Dendritic cell treated with granulocyte-macrophage colony-stimulating factor and Interleukin-4, amounts not matched to agents 40 ng/mL and 50 ng/mL, for 4 days (primary cell): ENCODE measurements at regions not wholly inside any gene's neighbourhood (a gene's known extent, or its start where the extent isn't known, plus 50 kb on each side); places are given as distances from the start of the nearest gene placed in this dataset.

Source experiments
- H3K27ac Mint-ChIP-seq: one replicate; pipeline ENCODE4 v1.8.0; 2022; ENCODE audit warnings: mild to moderate bottlenecking, mixed read lengths
- H3K27me3 Mint-ChIP-seq: one replicate; pipeline ENCODE4 v1.8.0; 2022; ENCODE audit warnings: mild to moderate bottlenecking, mixed read lengths
- H3K36me3 Mint-ChIP-seq: one replicate; pipeline ENCODE4 v1.8.0; 2022; ENCODE audit warnings: low read depth, mixed read lengths
- H3K4me1 Mint-ChIP-seq: one replicate; pipeline ENCODE4 v1.8.0; 2022; ENCODE audit warnings: low read depth, mixed read lengths
- H3K4me3 Mint-ChIP-seq: one replicate; pipeline ENCODE4 v1.8.0; 2022; ENCODE audit warnings: mild to moderate bottlenecking, moderate library complexity, mixed read lengths
- H3K9me3 Mint-ChIP-seq: one replicate; pipeline ENCODE4 v1.8.0; 2022; ENCODE audit warnings: mixed read lengths
- intact Hi-C: fragments of 100-400 bp; cut with micrococcal nuclease; formaldehyde crosslinking; loops from one replicate; pipeline ENCODE4 v1.15.0; 2022

- H3K4me1 Mint-ChIP-seq = no peaks in the 10 kb centered on the region
- H3K36me3 Mint-ChIP-seq = no peaks in the 10 kb centered on the region
- no peak overlapping the region for H3K27ac Mint-ChIP-seq
- intact Hi-C loops = no loop called here
- H3K27me3 Mint-ChIP-seq = no peaks in the 10 kb centered on the region
- H3K9me3 Mint-ChIP-seq = peaks cover 35% of the 10 kb centered on the region
- no peak overlapping the region for H3K4me3 Mint-ChIP-seq
These were observed 1487.5 kb downstream of the LRRC4C start for GRCh38 chr11:39971938-39972337.

- Mint-ChIP-seq H3K36me3 (no peaks in the 10 kb centered on the region), H3K9me3 (peaks cover 40% of the 10 kb centered on the region), H3K27me3 (no peaks in the 10 kb centered on the region), H3K4me1 (no peaks in the 10 kb centered on the region), H3K4me3 (no peak overlapping the region), H3K27ac (no peak overlapping the region)
- intact Hi-C loops = no loop called here
These were observed 1491.4 kb downstream of the LRRC4C start for GRCh38 chr11:39968071-39968470.

- Mint-ChIP-seq H3K4me3 (no peak overlapping the region), H3K27ac (no peak overlapping the region), H3K27me3 (no peaks in the 10 kb centered on the region), H3K9me3 (peaks cover 32% of the 10 kb centered on the region), H3K36me3 (no peaks in the 10 kb centered on the region), H3K4me1 (no peaks in the 10 kb centered on the region)
- intact Hi-C loops = no loop called here
These were observed 1493.8 kb downstream of the LRRC4C start for GRCh38 chr11:39965701-39966100.

GRCh38 chr11:39960206-39960605, 1499.2 kb downstream of the LRRC4C start:
- Mint-ChIP-seq H3K27ac (no peak overlapping the region), H3K9me3 (peaks cover 9% of the 10 kb centered on the region), H3K36me3 (no peaks in the 10 kb centered on the region), H3K4me3 (no peak overlapping the region), H3K27me3 (no peaks in the 10 kb centered on the region), H3K4me1 (no peaks in the 10 kb centered on the region)
- intact Hi-C loops = no loop called here

DNA sequence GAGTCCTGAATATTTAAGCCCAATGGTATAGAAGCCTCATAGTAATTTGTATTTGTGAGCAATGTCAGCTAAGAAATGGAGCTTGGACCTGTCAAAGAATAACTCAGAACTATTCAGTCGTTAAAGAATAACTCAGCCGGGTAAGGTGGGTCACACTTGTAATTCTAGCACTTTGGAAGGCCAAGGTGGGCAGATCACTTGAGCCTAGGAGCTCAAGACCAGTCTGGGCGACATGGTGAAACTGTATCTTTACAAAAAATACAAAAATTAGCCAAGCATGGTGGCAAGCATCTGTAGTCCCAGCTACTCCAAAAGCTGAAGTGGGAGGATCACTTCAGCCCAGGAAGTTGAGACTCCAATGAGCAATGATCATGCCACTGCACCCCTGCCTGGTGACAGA, 1526.5 kb downstream of the LRRC4C start:
- no peak overlapping the region for H3K27ac Mint-ChIP-seq
- no peak overlapping the region for H3K4me3 Mint-ChIP-seq
- peaks cover 32% of the 10 kb centered on the region for H3K9me3 Mint-ChIP-seq
- H3K4me1 Mint-ChIP-seq = no peaks in the 10 kb centered on the region
- H3K27me3 Mint-ChIP-seq = no peaks in the 10 kb centered on the region
- H3K36me3 Mint-ChIP-seq = no peaks in the 10 kb centered on the region
- intact Hi-C loops = no loop called here

DNA sequence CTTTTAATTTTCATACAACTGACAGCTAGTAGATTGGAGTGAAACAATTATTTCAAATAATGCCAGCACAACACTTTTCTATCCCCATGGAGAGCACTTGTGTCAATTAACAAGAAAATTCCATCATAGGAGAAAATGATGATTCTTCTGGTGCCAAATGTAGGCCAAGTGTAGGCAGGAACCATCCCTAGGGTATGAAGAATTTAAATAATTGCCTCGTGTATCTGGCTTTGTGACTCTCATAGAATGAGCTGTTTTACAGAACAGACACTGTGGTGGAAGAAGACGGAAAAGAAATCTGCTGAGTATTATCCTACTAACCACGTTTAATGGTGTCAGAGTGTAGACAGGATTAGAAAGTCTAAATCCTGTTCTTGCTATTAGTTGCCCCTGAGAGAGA, 1542.2 kb downstream of the LRRC4C start:
- H3K27ac Mint-ChIP-seq = no peak overlapping the region
- no peaks in the 10 kb centered on the region for H3K27me3 Mint-ChIP-seq
- H3K36me3 Mint-ChIP-seq = no peaks in the 10 kb centered on the region
- H3K4me1 Mint-ChIP-seq = no peaks in the 10 kb centered on the region
- no peak overlapping the region for H3K4me3 Mint-ChIP-seq
- intact Hi-C loops = no loop called here
- H3K9me3 Mint-ChIP-seq = peaks cover 52% of the 10 kb centered on the region

DNA sequence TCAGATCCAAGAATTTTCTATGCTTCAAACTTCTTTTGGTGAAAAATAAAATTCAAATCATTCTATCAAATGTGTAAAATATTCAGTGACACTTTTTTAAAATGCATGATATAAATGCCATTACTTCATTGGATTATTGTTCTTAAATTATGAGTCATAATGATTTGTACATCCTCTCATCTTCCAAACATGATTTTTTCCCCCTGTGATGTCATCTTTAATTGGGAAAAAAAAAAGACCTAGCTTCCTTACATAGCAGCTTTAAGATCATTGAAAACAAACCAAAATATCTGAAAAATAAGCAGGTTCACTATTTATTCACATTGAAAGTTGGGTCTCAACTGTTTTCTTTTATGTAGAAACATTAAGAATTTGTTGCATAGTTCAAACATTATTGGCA, 1549.4 kb downstream of the LRRC4C start:
- peaks cover 29% of the 10 kb centered on the region for H3K9me3 Mint-ChIP-seq
- no peak overlapping the region for H3K27ac Mint-ChIP-seq
- H3K4me3 Mint-ChIP-seq = no peak overlapping the region
- H3K27me3 Mint-ChIP-seq = no peaks in the 10 kb centered on the region
- H3K36me3 Mint-ChIP-seq = no peaks in the 10 kb centered on the region
- no peaks in the 10 kb centered on the region for H3K4me1 Mint-ChIP-seq
- intact Hi-C loops = no loop called here

DNA sequence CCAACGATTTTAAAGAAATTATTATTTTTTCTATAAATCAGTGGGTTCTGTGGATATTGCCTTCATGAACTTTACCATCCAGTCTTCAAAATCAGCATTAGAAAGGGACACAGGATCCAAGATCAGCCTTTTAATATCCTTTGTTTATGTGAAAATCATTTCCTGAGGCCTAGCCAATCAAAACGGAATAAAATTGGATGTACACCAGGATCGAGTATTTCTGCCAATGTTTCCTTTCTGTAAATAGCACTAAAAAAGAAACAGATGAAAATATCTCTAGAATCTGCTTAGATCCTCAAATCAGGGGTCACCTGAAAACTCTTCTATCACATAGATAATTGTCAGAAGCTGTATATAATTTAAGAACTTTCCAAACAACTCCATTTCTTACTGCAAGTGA, 1598.5 kb downstream of the LRRC4C start:
- Mint-ChIP-seq H3K4me1 (no peaks in the 10 kb centered on the region), H3K4me3 (no peak overlapping the region), H3K9me3 (peaks cover 10% of the 10 kb centered on the region), H3K27me3 (no peaks in the 10 kb centered on the region), H3K36me3 (no peaks in the 10 kb centered on the region), H3K27ac (no peak overlapping the region)
- intact Hi-C loops = no loop called here

DNA sequence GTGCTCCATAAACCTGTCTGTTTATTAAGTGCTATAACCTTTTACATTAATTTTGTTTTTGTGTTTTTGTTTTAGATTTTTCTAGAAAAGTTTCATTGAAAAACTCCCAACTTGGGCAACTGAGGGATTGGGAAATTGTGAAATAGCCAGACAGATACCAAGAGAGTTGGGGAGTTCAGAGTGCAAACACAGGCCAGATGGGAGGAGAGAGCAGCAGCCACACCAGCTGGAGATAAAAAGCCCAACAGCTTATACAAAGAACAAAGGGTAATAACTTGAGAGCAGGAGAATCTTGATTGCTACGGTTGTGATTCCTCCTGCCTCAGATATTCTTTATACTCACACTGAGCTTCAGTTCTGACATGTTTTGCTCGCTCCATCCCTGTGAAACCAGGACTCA, 1642.2 kb downstream of the LRRC4C start:
- H3K27ac Mint-ChIP-seq = no peak overlapping the region
- no peaks in the 10 kb centered on the region for H3K36me3 Mint-ChIP-seq
- H3K27me3 Mint-ChIP-seq = no peaks in the 10 kb centered on the region
- intact Hi-C loops = no loop called here
- H3K4me1 Mint-ChIP-seq = no peaks in the 10 kb centered on the region
- no peak overlapping the region for H3K4me3 Mint-ChIP-seq
- H3K9me3 Mint-ChIP-seq = peaks cover 65% of the 10 kb centered on the region

DNA sequence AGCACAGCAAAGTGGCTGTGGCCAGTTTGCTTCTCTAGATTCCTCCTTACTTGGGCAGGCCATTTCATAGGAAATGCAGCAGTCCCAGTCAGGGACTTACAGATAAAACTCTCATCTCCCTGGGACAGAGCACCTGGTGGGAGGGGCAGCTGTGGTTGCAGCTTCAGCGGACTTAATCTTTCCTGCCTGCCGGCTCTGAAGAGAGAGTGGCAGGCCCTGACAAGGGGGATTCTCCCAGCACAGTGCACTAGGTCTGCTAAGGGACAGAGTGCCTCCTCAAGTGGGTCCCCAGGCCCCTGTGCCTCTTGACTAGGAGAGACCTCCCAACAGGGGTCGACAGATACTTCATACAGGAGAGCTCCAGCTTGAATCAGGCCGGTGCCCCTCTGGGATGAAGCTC, 1649.1 kb downstream of the LRRC4C start:
- H3K9me3 Mint-ChIP-seq = peaks cover 60% of the 10 kb centered on the region
- no peak overlapping the region for H3K27ac Mint-ChIP-seq
- no peaks in the 10 kb centered on the region for H3K36me3 Mint-ChIP-seq
- H3K4me3 Mint-ChIP-seq = no peak overlapping the region
- H3K4me1 Mint-ChIP-seq = no peaks in the 10 kb centered on the region
- intact Hi-C loops = no loop called here
- no peaks in the 10 kb centered on the region for H3K27me3 Mint-ChIP-seq

DNA sequence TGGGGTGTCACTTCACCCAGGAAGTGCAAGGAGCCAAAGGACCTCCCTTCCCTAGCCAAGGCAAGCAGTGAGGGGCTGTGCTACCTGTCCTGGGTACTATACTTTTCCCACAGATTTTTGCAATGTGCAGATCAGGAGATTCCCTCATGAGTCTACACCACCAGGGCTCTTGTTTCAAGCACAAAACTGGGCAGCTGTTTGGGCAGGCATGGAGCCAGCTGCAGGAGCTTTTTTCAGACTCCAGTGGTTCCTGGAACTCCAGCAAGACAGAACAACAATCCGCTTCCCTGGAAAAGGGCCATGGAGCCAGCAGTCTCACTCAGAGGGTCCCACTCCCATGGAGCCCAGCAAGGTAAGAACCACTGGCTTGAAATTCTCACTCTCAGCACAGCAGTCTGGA, 1649.6 kb downstream of the LRRC4C start:
- Mint-ChIP-seq H3K36me3 (no peaks in the 10 kb centered on the region), H3K27me3 (no peaks in the 10 kb centered on the region), H3K4me1 (no peaks in the 10 kb centered on the region), H3K4me3 (no peak overlapping the region), H3K27ac (no peak overlapping the region), H3K9me3 (peaks cover 54% of the 10 kb centered on the region)
- intact Hi-C loops = no loop called here

DNA sequence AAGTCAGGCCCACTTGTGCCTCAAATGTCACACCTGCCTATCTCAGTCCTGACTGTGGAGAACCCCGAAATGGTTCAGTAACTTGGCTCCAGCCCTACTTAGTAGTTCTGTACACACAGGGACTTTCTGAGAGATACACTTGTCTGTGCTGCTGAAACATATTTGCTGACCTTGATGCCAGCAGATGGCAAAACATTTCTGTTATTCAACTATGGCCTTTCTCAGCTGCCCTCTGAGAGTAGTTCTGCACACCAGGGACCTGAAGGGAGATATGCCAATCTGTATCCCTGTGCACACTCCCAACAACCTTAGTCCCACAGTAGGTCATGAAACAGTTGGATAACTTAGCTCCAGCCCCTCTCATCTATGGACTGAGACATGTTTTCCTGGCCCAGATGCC, 1651.5 kb downstream of the LRRC4C start:
- Mint-ChIP-seq H3K4me1 (no peaks in the 10 kb centered on the region), H3K9me3 (peaks cover 38% of the 10 kb centered on the region), H3K27ac (no peak overlapping the region)

GRCh38 chr11:39806652-39807051, 1652.8 kb downstream of the LRRC4C start:
- H3K4me3 Mint-ChIP-seq = no peak overlapping the region
- H3K27ac Mint-ChIP-seq = no peak overlapping the region
- H3K9me3 Mint-ChIP-seq = peaks cover 25% of the 10 kb centered on the region
- no peaks in the 10 kb centered on the region for H3K36me3 Mint-ChIP-seq
- intact Hi-C loops = no loop called here
- H3K27me3 Mint-ChIP-seq = no peaks in the 10 kb centered on the region
- no peaks in the 10 kb centered on the region for H3K4me1 Mint-ChIP-seq

More for the DNA sequence above, 1651.5 kb downstream of the LRRC4C start:
- no peaks in the 10 kb centered on the region for H3K36me3 Mint-ChIP-seq
- no peak overlapping the region for H3K4me3 Mint-ChIP-seq
- intact Hi-C loops = no loop called here
- H3K27me3 Mint-ChIP-seq = no peaks in the 10 kb centered on the region

GRCh38 chr11:39804271-39804670, 1655.2 kb downstream of the LRRC4C start:
- no peaks in the 10 kb centered on the region for H3K36me3 Mint-ChIP-seq

DNA sequence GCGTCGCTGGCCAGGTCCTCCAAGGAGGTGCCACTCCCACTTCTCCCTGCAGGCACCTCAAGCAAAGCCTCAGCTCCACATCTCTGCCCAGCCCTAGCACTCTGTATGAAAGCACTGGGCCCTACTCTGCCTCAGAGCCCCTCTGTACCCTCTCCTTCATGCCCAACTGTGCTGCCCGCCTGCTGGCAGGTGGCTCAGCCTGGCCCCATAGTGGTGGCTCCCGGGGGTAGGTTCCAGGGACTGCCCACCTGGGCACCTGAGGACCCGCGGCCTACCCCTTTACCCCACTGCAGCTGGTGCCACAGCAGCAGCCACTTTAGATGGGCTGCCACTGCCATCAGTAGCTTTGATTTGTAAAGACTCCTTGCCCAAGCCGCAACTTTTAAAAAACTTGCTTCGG, 1672.8 kb downstream of the LRRC4C start:
- Mint-ChIP-seq H3K9me3 (peaks cover 19% of the 10 kb centered on the region), H3K4me3 (no peak overlapping the region), H3K27me3 (no peaks in the 10 kb centered on the region), H3K4me1 (no peaks in the 10 kb centered on the region), H3K36me3 (no peaks in the 10 kb centered on the region), H3K27ac (no peak overlapping the region)
- intact Hi-C loops = no loop called here

More at GRCh38 chr11:39804271-39804670, 1655.2 kb downstream of the LRRC4C start:
- Mint-ChIP-seq H3K27ac (no peak overlapping the region), H3K27me3 (no peaks in the 10 kb centered on the region), H3K4me3 (no peak overlapping the region), H3K4me1 (no peaks in the 10 kb centered on the region), H3K9me3 (peaks cover 7% of the 10 kb centered on the region)
- intact Hi-C loops = no loop called here
